DOHH2 (cell line): ENCODE measurements at regions not wholly inside any gene's neighbourhood (a gene's known extent, or its start where the extent isn't known, plus 50 kb on each side); places are given as distances from the start of the nearest gene placed in this dataset.

Source experiments
- H3F3A ChIP-seq: fragments of 200-600 bp; sonication (generic), shearing (Covaris generic); 2 replicates; pipeline ENCODE4 v1.6.0; 2016; ENCODE audit warnings: antibody characterized with exemption, mild to moderate bottlenecking; ENCODE audit not compliant: control insufficient read depth, insufficient read depth
- H3K27ac ChIP-seq: fragments of 200-600 bp; sonication (generic); 2 replicates; pipeline ENCODE4 v1.5.1; 2014; ENCODE audit warnings: low read depth, mild to moderate bottlenecking, low read length, moderate library complexity
- H3K27me3 ChIP-seq: fragments of 200-600 bp; sonication (generic); 2 replicates; pipeline ENCODE4 v1.6.1; 2014; ENCODE audit warnings: mild to moderate bottlenecking, low read length, mixed read lengths; ENCODE audit not compliant: control insufficient read depth
- H3K36me3 ChIP-seq: fragments of 200-600 bp; sonication (generic); 2 replicates; pipeline ENCODE4 v1.6.1; 2014; ENCODE audit warnings: mild to moderate bottlenecking, low read length, moderate library complexity, mixed read lengths; ENCODE audit not compliant: control insufficient read depth
- H3K4me1 ChIP-seq: fragments of 200-600 bp; sonication (generic); 2 replicates; pipeline ENCODE4 v1.6.1; 2014; ENCODE audit warnings: mild to moderate bottlenecking, low read length, mixed read lengths; ENCODE audit not compliant: control insufficient read depth
- H3K4me2 ChIP-seq: fragments of 200-600 bp; sonication (generic); 2 replicates; pipeline ENCODE4 v1.6.0; 2014; ENCODE audit warnings: mild to moderate bottlenecking, low read length, moderate library complexity
- H3K4me3 ChIP-seq: fragments of 200-600 bp; sonication (generic); 2 replicates; pipeline ENCODE4 v1.5.1; 2014; ENCODE audit warnings: mild to moderate bottlenecking, low read length, mixed read lengths
- H3K79me2 ChIP-seq: fragments of 200-600 bp; sonication (generic); 2 replicates; pipeline ENCODE4 v1.6.1; 2014; ENCODE audit warnings: mild to moderate bottlenecking, low read length, mixed read lengths; ENCODE audit not compliant: control insufficient read depth
- H3K9me2 ChIP-seq: fragments of 200-600 bp; sonication (generic); replicated peaks from 2 replicates; pipeline ENCODE4 v1.6.1; 2014; ENCODE audit warnings: mild to moderate bottlenecking, low read length, mixed read lengths; ENCODE audit not compliant: control insufficient read depth
- H3K9me3 ChIP-seq: fragments of 200-600 bp; sonication (generic); 2 replicates; pipeline ENCODE4 v1.6.1; 2014; ENCODE audit warnings: antibody characterized with exemption, low read length, mixed read lengths; ENCODE audit not compliant: control insufficient read depth, insufficient read depth
- H4K20me1 ChIP-seq: fragments of 200-600 bp; sonication (generic); 2 replicates; pipeline ENCODE4 v1.6.0; 2014; ENCODE audit warnings: low read depth, mild to moderate bottlenecking, antibody characterized with exemption, low read length, moderate library complexity; ENCODE audit not compliant: control insufficient read depth, insufficient read depth
- EZH2phosphoT487 ChIP-seq: fragments of 200-600 bp; sonication (generic); IDR thresholded peaks from 2 replicates; pipeline ENCODE4 v1.6.1; 2017; ENCODE audit warnings: borderline replicate concordance, mild to moderate bottlenecking, antibody characterized with exemption, low read length, moderate library complexity, mixed read lengths
- TF ChIP-seq, protein P1 (sequence below): fragments of 200-600 bp; sonication (generic); IDR thresholded peaks from one replicate; pipeline ENCODE4 v1.5.1; 2014; ENCODE audit warnings: antibody characterized with exemption, mild to moderate bottlenecking, low read depth, low read length; ENCODE audit not compliant: poor library complexity, severe bottlenecking

- Histone ChIP-seq H3F3A (no peaks in the 10 kb centered on the region), H4K20me1 (no peaks in the 10 kb centered on the region), H3K4me1 (peaks cover 20% of the 10 kb centered on the region), H3K4me3 (no peak overlapping the region), H3K36me3 (no peaks in the 10 kb centered on the region), H3K9me2 (no peaks in the 10 kb centered on the region), H3K27ac (no peak overlapping the region), H3K4me2 (no peak overlapping the region; the same call in 1 of the 2 replicates), H3K9me3 (no peaks in the 10 kb centered on the region), H3K79me2 (no peaks in the 10 kb centered on the region), H3K27me3 (no peaks in the 10 kb centered on the region)
- TF ChIP-seq, protein P1, sequence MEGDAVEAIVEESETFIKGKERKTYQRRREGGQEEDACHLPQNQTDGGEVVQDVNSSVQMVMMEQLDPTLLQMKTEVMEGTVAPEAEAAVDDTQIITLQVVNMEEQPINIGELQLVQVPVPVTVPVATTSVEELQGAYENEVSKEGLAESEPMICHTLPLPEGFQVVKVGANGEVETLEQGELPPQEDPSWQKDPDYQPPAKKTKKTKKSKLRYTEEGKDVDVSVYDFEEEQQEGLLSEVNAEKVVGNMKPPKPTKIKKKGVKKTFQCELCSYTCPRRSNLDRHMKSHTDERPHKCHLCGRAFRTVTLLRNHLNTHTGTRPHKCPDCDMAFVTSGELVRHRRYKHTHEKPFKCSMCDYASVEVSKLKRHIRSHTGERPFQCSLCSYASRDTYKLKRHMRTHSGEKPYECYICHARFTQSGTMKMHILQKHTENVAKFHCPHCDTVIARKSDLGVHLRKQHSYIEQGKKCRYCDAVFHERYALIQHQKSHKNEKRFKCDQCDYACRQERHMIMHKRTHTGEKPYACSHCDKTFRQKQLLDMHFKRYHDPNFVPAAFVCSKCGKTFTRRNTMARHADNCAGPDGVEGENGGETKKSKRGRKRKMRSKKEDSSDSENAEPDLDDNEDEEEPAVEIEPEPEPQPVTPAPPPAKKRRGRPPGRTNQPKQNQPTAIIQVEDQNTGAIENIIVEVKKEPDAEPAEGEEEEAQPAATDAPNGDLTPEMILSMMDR, result no peak
- no peak for TF ChIP-seq EZH2phosphoT487
Observed at GRCh38 chr9:2453106-2453505, 168.5 kb upstream of the VLDLR start.

- Histone ChIP-seq H3K27me3 (no peaks in the 10 kb centered on the region), H3K36me3 (no peaks in the 10 kb centered on the region), H3K9me3 (no peaks in the 10 kb centered on the region), H3K4me1 (peaks cover 20% of the 10 kb centered on the region), H3K4me2 (no peak overlapping the region; the same call in 1 of the 2 replicates), H3K4me3 (no peak overlapping the region), H3K27ac (no peak overlapping the region), H3K9me2 (no peaks in the 10 kb centered on the region), H3F3A (no peaks in the 10 kb centered on the region), H3K79me2 (no peaks in the 10 kb centered on the region), H4K20me1 (no peaks in the 10 kb centered on the region)
- no peak for TF ChIP-seq EZH2phosphoT487
Observed at GRCh38 chr9:2453701-2454100, 167.9 kb upstream of the VLDLR start.

- Histone ChIP-seq H3K9me3 (no peaks in the 10 kb centered on the region), H3K27me3 (no peaks in the 10 kb centered on the region; the same call in 1 of the 2 replicates), H3K27ac (no peak overlapping the region), H3K9me2 (no peaks in the 10 kb centered on the region), H3K4me2 (no peak overlapping the region), H3K79me2 (no peaks in the 10 kb centered on the region), H3K4me3 (no peak overlapping the region), H3K36me3 (no peaks in the 10 kb centered on the region), H4K20me1 (no peaks in the 10 kb centered on the region), H3K4me1 (no peaks in the 10 kb centered on the region; the same call in 1 of the 2 replicates), H3F3A (no peaks in the 10 kb centered on the region)
- TF ChIP-seq EZH2phosphoT487, result no peak
- TF ChIP-seq, protein P1, result no peak
Observed at GRCh38 chr9:2459756-2460155, 161.8 kb upstream of the VLDLR start.

- Histone ChIP-seq H3K36me3 (no peaks in the 10 kb centered on the region), H3K4me1 (peaks cover 11% of the 10 kb centered on the region), H3K9me3 (no peaks in the 10 kb centered on the region), H3K9me2 (no peaks in the 10 kb centered on the region), H3F3A (no peaks in the 10 kb centered on the region), H4K20me1 (no peaks in the 10 kb centered on the region), H3K79me2 (no peaks in the 10 kb centered on the region), H3K27me3 (no peaks in the 10 kb centered on the region; the same call in 1 of the 2 replicates), H3K27ac (no peak overlapping the region), H3K4me2 (no peak overlapping the region), H3K4me3 (no peak overlapping the region)
- no peak for TF ChIP-seq EZH2phosphoT487
- TF ChIP-seq, protein P1, result no peak
Observed at GRCh38 chr9:2461892-2462291, 159.7 kb upstream of the VLDLR start.
